ENCODE measurements at regions not wholly inside any gene's neighbourhood (a gene's known extent, or its start where the extent isn't known, plus 50 kb on each side); places are given as distances from the start of the nearest gene placed in this dataset.

DNA sequence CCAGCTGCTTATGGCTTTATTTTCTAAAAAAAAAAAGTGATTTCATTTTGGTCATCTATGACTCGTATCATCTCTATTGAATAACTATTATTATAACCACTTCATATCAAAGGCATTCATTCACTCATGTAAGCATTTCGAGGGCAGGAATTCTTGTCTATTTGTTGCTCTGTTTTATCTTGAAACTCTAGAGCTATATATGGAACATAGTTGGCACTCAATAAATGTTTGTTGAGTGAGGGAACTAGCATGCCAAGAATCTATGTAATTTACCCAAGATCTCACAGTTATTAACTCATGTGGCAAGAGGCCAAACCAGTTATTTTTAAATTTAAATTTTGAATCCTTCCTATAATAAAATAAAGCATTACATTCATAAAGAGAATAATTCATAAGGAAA lies 470.1 kb downstream of the TMX3 start:
- TF ChIP-seq, protein P1, sequence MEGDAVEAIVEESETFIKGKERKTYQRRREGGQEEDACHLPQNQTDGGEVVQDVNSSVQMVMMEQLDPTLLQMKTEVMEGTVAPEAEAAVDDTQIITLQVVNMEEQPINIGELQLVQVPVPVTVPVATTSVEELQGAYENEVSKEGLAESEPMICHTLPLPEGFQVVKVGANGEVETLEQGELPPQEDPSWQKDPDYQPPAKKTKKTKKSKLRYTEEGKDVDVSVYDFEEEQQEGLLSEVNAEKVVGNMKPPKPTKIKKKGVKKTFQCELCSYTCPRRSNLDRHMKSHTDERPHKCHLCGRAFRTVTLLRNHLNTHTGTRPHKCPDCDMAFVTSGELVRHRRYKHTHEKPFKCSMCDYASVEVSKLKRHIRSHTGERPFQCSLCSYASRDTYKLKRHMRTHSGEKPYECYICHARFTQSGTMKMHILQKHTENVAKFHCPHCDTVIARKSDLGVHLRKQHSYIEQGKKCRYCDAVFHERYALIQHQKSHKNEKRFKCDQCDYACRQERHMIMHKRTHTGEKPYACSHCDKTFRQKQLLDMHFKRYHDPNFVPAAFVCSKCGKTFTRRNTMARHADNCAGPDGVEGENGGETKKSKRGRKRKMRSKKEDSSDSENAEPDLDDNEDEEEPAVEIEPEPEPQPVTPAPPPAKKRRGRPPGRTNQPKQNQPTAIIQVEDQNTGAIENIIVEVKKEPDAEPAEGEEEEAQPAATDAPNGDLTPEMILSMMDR (IDR thresholded peaks at IDR 0.05) = no peak
- no peak for TF ChIP-seq POLR2A (IDR thresholded peaks at IDR 0.05)
